T-cell (primary cell): ENCODE measurements at regions not wholly inside any gene's neighbourhood (a gene's known extent, or its start where the extent isn't known, plus 50 kb on each side); places are given as distances from the start of the nearest gene placed in this dataset.

ENCODE experiments used
- ATAC-seq, 4 experiments: fragments of 200-7000 bp in 3 of 4; fragments of 150-1000 bp in 1 of 4; cut with Tn5 transposase; replicated peaks in 1 of 4; 1 replicate in 3 of 4; 2 replicates in 1 of 4; pipeline ENCODE4 v1.10.0; 2021; ENCODE audit warnings: moderate library complexity in 3 of 4, mild to moderate bottlenecking in 2 of 4, moderate number of reproducible peaks in 1 of 4
- CTCF ChIA-PET, 2 donors: fragments of 300-600 bp; sonication (Branson Sonifier 250); formaldehyde crosslinking; loops; one replicate each; lab custom pipeline; 2022; ENCODE audit warnings: antibody characterized with exemption in 2 of 2; lab: Charles Lee
- POLR2A ChIA-PET, 2 donors: fragments of 300-600 bp; sonication (Branson Sonifier 250); formaldehyde crosslinking; loops; one replicate each; lab custom pipeline; 2022; ENCODE audit warnings: antibody characterized with exemption in 2 of 2; lab: Charles Lee
- DNase-seq, 35 experiments: peaks; one replicate each; pipeline versions ENCODE4 v3.0.0 to v3.0.0-alpha.2; 2013 to 2023
- H3K27ac ChIP-seq: one replicate; pipeline ENCODE4 v1.5.1; 2013; ENCODE audit warnings: low read length
- H3K27me3 ChIP-seq, 2 experiments: replicated peaks in 1 of 2; 1 replicate in 1 of 2; 2 replicates in 1 of 2; pipeline versions ENCODE4 v1.6.1 to v1.7.0; 2013; ENCODE audit warnings: low read length in 1 of 2, mixed read lengths in 1 of 2; ENCODE audit not compliant: control insufficient read depth in 2 of 2, insufficient read depth in 2 of 2; ENCODE audit errors: extremely low read depth in 1 of 2
- H3K36me3 ChIP-seq, 2 donors: 1 replicate in 1 of 2; 2 replicates in 1 of 2; pipeline versions ENCODE4 v1.6.1 to v1.7.0; 2013; ENCODE audit warnings: low read length in 1 of 2; ENCODE audit not compliant: control insufficient read depth in 2 of 2, insufficient read depth in 1 of 2; ENCODE audit errors: extremely low read depth in 1 of 2
- H3K4me1 ChIP-seq, 2 experiments: 1 replicate in 1 of 2; 2 replicates in 1 of 2; pipeline versions ENCODE4 v1.6.1 to v1.7.0; 2013; ENCODE audit warnings: low read length in 2 of 2, mixed read lengths in 1 of 2; ENCODE audit not compliant: insufficient read depth in 2 of 2, control insufficient read depth in 1 of 2; ENCODE audit errors: extremely low read depth in 1 of 2
- H3K4me3 ChIP-seq, 2 donors: 1 replicate in 1 of 2; 2 replicates in 1 of 2; pipeline versions ENCODE4 v1.5.1 to v1.7.0; 2013; ENCODE audit warnings: mild to moderate bottlenecking in 2 of 2, low read length in 1 of 2, moderate library complexity in 1 of 2; ENCODE audit not compliant: control insufficient read depth in 1 of 2; ENCODE audit errors: extremely low read depth in 1 of 2
- H3K9me3 ChIP-seq: 2 replicates; pipeline ENCODE4 v1.7.0; 2013
- H3K27ac Mint-ChIP-seq, 2 donors: one replicate each; pipeline ENCODE4 v1.8.0; 2020 to 2021; ENCODE audit warnings: mild to moderate bottlenecking in 2 of 2, mixed read lengths in 2 of 2
- H3K27me3 Mint-ChIP-seq, 2 donors: one replicate each; pipeline ENCODE4 v1.8.0; 2021 to 2022; ENCODE audit warnings: mixed read lengths in 2 of 2
- H3K36me3 Mint-ChIP-seq: one replicate; pipeline ENCODE4 v1.8.0; 2021; ENCODE audit warnings: mixed read lengths
- H3K4me1 Mint-ChIP-seq, 3 donors: one replicate each; pipeline ENCODE4 v1.8.0; 2020 to 2022; ENCODE audit warnings: mixed read lengths in 3 of 3, mild to moderate bottlenecking in 1 of 3
- H3K4me3 Mint-ChIP-seq, 3 donors: one replicate each; pipeline ENCODE4 v1.8.0; 2020 to 2022; ENCODE audit warnings: mild to moderate bottlenecking in 3 of 3, mixed read lengths in 3 of 3, moderate library complexity in 3 of 3
- H3K9me3 Mint-ChIP-seq, 3 donors: one replicate each; pipeline ENCODE4 v1.8.0; 2020 to 2022; ENCODE audit warnings: mixed read lengths in 3 of 3
- WGBS: methylation state at CpG from one replicate; pipeline ENCODE4 v1.1.5; 2013; ENCODE audit warnings: missing lambda C conversion rate; ENCODE audit not compliant: insufficient coverage; 5-methylcytosine and 5-hydroxymethylcytosine counted together

DNA sequence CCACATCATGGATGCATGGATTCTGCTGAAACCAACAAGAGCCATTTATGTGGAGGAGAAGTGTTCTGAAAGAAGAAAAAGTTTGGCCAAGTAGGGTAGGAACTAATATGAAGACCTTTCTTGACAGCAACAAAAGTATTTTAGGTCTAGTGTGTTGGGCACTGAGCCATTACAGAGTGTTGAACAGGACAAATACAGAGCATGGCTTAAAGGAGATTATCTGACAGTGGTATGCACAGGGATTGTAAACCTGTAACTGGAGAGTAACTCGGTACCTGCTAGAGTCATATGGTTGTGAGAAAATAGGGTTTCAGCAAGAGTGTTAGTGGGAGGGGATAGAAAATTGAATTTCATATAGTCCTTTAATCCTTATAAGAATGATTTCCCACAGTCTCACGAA is 513.2 kb upstream of the WWC1 start:
- H3K4me1 ChIP-seq, result no peaks in the 10 kb centered on the region
- no peak overlapping the region for H3K27ac ChIP-seq
- POLR2A ChIA-PET, result no interaction called here
- Mint-ChIP-seq H3K4me1 (no peaks in the 10 kb centered on the region), H3K27me3 (no peaks in the 10 kb centered on the region), H3K36me3 (no peaks in the 10 kb centered on the region), H3K4me3 (no peak overlapping the region), H3K9me3 (peaks cover 0 to 3% (median 0%) of the 10 kb centered on the region in 3 donors), H3K27ac (no peak overlapping the region)
- CTCF ChIA-PET, result no interaction called here
- no peaks in the 10 kb centered on the region for H3K9me3 ChIP-seq
- no peaks in the 10 kb centered on the region for H3K36me3 ChIP-seq
- ATAC-seq (no peak), DNase-seq (no peak)
- no peak overlapping the region for H3K4me3 ChIP-seq
- WGBS, result no CpG with 5 or more reads among the region's 2 CpGs
- H3K27me3 ChIP-seq, result no peaks in the 10 kb centered on the region

DNA sequence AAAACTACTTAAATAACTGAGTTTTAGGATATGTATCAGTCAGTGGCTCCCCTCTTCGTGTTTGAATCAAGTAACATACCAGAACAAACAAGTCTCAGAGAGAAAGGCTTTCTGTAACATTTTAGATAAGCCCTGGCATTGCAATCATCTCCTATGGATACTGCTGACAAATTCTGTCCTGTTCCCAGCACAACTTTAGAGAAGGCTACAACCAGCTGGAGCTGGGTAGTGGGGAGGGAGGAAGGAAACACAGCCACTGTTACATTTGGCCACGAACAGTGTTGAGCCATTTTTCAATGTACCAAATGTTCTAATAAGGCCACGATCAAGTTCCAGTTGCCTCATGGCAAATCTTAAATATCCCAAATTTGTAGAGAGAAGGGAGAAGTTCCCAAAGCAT is 511.8 kb upstream of the WWC1 start:
- H3K27ac ChIP-seq, result no peak overlapping the region
- CTCF ChIA-PET, result no interaction called here
- no peaks in the 10 kb centered on the region for H3K36me3 Mint-ChIP-seq
- peaks cover 0 to 3% (median 0%) of the 10 kb centered on the region in 3 donors for H3K9me3 Mint-ChIP-seq
- H3K4me3 Mint-ChIP-seq, result no peak overlapping the region
- H3K9me3 ChIP-seq, result no peaks in the 10 kb centered on the region
- H3K4me1 Mint-ChIP-seq, result no peaks in the 10 kb centered on the region
- no peaks in the 10 kb centered on the region for H3K36me3 ChIP-seq
- no peak overlapping the region for H3K27ac Mint-ChIP-seq
- no peak for ATAC-seq
- POLR2A ChIA-PET, result no interaction called here
- no peak overlapping the region for H3K4me3 ChIP-seq
- no peaks in the 10 kb centered on the region for H3K27me3 ChIP-seq
- WGBS, result no CpG with 5 or more reads among the region's 3 CpGs
- DNase-seq, result no peak
- no peaks in the 10 kb centered on the region for H3K4me1 ChIP-seq
- H3K27me3 Mint-ChIP-seq, result no peaks in the 10 kb centered on the region

DNA sequence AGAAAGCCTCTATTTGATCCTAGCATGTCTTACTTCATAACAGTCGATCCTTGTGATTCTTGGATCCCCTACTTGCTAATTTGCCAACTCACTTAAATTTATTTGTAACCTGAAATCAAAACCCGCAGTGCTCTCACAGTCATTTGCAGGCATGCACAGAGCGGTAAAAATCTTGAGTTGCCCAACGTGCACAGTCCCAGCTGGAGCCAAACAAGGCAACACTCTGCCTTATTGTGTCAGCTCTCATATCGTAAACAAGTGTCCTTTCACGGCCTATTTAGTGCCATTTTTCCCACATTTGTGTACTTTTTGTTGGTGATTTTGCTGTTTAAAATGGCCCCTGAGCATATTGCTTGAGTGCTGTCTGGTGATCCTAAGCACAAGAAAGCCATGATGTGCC is 511.3 kb upstream of the WWC1 start:
- Histone ChIP-seq H3K36me3 (no peaks in the 10 kb centered on the region), H3K27me3 (no peaks in the 10 kb centered on the region), H3K4me1 (no peaks in the 10 kb centered on the region), H3K4me3 (no peak overlapping the region), H3K9me3 (no peaks in the 10 kb centered on the region), H3K27ac (no peak overlapping the region)
- ChIA-PET POLR2A (no interaction called here), CTCF (no interaction called here)
- Mint-ChIP-seq H3K27me3 (no peaks in the 10 kb centered on the region), H3K4me3 (no peak overlapping the region), H3K9me3 (peaks cover 0 to 3% (median 0%) of the 10 kb centered on the region in 3 donors), H3K4me1 (no peaks in the 10 kb centered on the region), H3K27ac (no peak overlapping the region), H3K36me3 (no peaks in the 10 kb centered on the region)
- DNase-seq, result no peak
- WGBS, result 82% methylated on average over 6 of the region's 6 CpGs
- ATAC-seq, result no peak

DNA sequence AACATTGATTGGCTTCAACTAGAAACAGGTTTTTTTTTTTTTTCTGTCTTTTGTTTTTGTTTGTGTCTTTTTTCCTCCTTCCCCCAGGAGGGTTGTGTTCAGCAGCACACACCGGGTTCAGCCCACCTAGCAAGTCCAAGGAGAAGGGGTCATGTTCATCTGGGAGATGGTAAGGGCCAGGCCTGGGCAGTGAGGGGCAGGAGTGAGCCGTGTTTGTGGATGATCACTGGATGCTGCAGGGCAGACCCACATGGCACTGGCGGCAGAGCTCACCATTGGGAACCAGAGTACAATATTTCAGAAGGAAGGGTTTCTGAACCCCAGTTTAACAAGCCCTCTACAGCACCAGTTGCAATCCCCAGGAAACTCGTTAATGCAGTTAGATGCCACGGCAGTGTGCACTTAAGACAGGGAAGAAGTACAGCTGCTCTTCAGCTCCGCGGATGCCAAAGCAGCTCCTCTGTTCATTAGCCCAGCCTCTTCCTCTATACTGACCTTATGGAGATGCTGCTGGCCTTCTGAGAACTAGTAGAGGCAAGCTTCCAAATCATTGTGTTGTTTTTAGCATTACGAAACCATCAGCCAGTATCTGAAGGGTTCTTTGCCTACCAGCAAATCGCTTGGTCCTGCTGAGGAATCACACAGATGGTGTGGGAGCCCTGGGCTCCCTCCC is 508.2 kb upstream of the WWC1 start:
- CTCF ChIA-PET, result no interaction called here
- Histone ChIP-seq H3K36me3 (no peaks in the 10 kb centered on the region), H3K27ac (no peak overlapping the region), H3K4me3 (no peak overlapping the region), H3K4me1 (no peaks in the 10 kb centered on the region), H3K27me3 (no peaks in the 10 kb centered on the region), H3K9me3 (no peaks in the 10 kb centered on the region)
- H3K4me3 Mint-ChIP-seq, result no peak overlapping the region
- POLR2A ChIA-PET, result no interaction called here
- DNase-seq, result no peak
- H3K27me3 Mint-ChIP-seq, result no peaks in the 10 kb centered on the region
- H3K4me1 Mint-ChIP-seq, result no peaks in the 10 kb centered on the region
- H3K9me3 Mint-ChIP-seq, result peaks cover 0 to 3% (median 0%) of the 10 kb centered on the region in 3 donors
- H3K27ac Mint-ChIP-seq, result no peak overlapping the region
- ATAC-seq, result no peak
- no peaks in the 10 kb centered on the region for H3K36me3 Mint-ChIP-seq
- WGBS, result 87% methylated on average over 6 of the region's 9 CpGs

DNA sequence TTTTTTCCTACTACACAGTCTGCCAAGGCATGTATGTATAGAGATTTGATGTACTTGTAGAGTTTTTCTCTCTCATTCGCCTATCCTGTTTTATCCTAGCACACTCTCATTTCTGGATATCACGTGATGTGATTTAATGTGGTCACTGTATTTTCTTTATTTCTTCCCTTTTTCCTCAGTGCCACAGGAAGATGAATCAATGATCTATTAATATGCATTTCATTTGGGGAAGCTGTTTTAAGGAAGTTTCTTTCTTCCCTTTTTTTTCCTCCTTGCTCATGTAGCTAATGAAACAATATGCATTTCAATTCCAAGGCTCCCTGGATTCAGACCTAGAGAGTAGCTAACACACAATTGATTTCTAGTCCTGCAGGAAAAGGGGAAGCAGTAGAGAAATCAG is 506.3 kb upstream of the WWC1 start:
- no peaks in the 10 kb centered on the region for H3K27me3 ChIP-seq
- WGBS, result no CpG with 5 or more reads among the region's 2 CpGs
- H3K4me1 ChIP-seq, result no peaks in the 10 kb centered on the region
- H3K4me3 ChIP-seq, result no peak overlapping the region
- Mint-ChIP-seq H3K27me3 (no peaks in the 10 kb centered on the region), H3K27ac (no peak overlapping the region), H3K4me3 (no peak overlapping the region), H3K4me1 (no peaks in the 10 kb centered on the region), H3K9me3 (peaks cover 0 to 3% (median 0%) of the 10 kb centered on the region in 3 donors), H3K36me3 (no peaks in the 10 kb centered on the region)
- DNase-seq (no peak), ATAC-seq (no peak)
- CTCF ChIA-PET, result no interaction called here
- no peak overlapping the region for H3K27ac ChIP-seq
- POLR2A ChIA-PET, result no interaction called here
- H3K36me3 ChIP-seq, result no peaks in the 10 kb centered on the region
- no peaks in the 10 kb centered on the region for H3K9me3 ChIP-seq

DNA sequence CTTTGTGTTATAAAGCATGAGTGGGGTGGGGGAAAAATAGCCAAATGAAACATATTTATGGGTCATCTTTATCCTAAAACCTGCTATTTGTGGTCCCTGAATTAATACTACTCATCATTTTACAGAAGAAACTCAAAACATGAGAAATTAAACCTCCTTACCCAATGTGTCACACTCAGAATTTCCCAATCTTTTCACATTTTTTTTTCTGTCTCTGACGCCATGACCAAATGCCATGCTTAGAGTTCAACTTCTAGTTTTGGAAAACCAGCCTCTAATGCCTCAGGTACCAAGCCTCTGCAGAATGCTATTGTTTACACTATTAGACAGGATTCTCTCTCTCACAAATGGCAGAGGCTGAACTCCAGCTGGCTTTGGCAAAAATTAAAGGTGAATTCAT is 505.5 kb upstream of the WWC1 start:
- Mint-ChIP-seq H3K36me3 (no peaks in the 10 kb centered on the region), H3K9me3 (peaks cover 0 to 3% (median 0%) of the 10 kb centered on the region in 3 donors), H3K27ac (no peak overlapping the region), H3K4me1 (no peaks in the 10 kb centered on the region), H3K27me3 (no peaks in the 10 kb centered on the region), H3K4me3 (no peak overlapping the region)
- WGBS, result 67% methylated on average over 1 of the region's 1 CpG
- no peaks in the 10 kb centered on the region for H3K4me1 ChIP-seq
- no peaks in the 10 kb centered on the region for H3K9me3 ChIP-seq
- no peak overlapping the region for H3K4me3 ChIP-seq
- ChIA-PET CTCF (no interaction called here), POLR2A (interaction anchor here in 1 of 2 donors (0.5 kb wide), 1 partner anchor 360 kb away, joined by 3 read pairs; no protein-coding TSS in a partner anchor)
- no peaks in the 10 kb centered on the region for H3K27me3 ChIP-seq
- DNase-seq, result no peak
- no peaks in the 10 kb centered on the region for H3K36me3 ChIP-seq
- H3K27ac ChIP-seq, result no peak overlapping the region
- ATAC-seq, result no peak
